CD4-positive, alpha-beta T cell (primary cell): ENCODE measurements at regions not wholly inside any gene's neighbourhood (a gene's known extent, or its start where the extent isn't known, plus 50 kb on each side); places are given as distances from the start of the nearest gene placed in this dataset.

Source experiments
- ATAC-seq: fragments of 200-7000 bp; cut with Tn5 transposase; one replicate; pipeline ENCODE4 v1.10.0; 2022; ENCODE audit warnings: mild to moderate bottlenecking; ENCODE audit not compliant: poor library complexity
- CTCF ChIA-PET: fragments of 350-600 bp; sonication (Branson Sonifier 250); formaldehyde crosslinking; loops from one replicate; lab custom pipeline; 2021; ENCODE audit warnings: antibody characterized with exemption, inconsistent platforms; lab: Charles Lee
- POLR2A ChIA-PET: fragments of 350-600 bp; sonication (Branson Sonifier 250); formaldehyde crosslinking; loops from one replicate; lab custom pipeline; 2021; ENCODE audit warnings: antibody characterized with exemption, inconsistent platforms; lab: Charles Lee
- DNase-seq, 14 experiments: peaks; one replicate each; pipeline ENCODE4 v3.0.0-alpha.2; 2013 to 2020; ENCODE audit warnings: mixed read lengths in 2 of 14
- H3K27ac ChIP-seq, 2 donors: one replicate each; pipeline versions ENCODE4 v1.5.1 to v1.7.0; 2013; ENCODE audit warnings: low read length in 2 of 2, low read depth in 1 of 2, mild to moderate bottlenecking in 1 of 2
- H3K27me3 ChIP-seq, 2 experiments: 1 replicate in 1 of 2; 2 replicates in 1 of 2; pipeline versions ENCODE4 v1.6.1 to v1.7.0; 2013; ENCODE audit warnings: low read length in 2 of 2, control low read depth in 1 of 2, mild to moderate bottlenecking in 1 of 2, moderate library complexity in 1 of 2; ENCODE audit not compliant: insufficient read depth in 2 of 2, control insufficient read depth in 1 of 2
- H3K36me3 ChIP-seq: one replicate; pipeline ENCODE4 v1.6.1; 2013; ENCODE audit warnings: low read length, control low read depth; ENCODE audit not compliant: insufficient read depth
- H3K4me1 ChIP-seq: one replicate; pipeline ENCODE4 v1.6.1; 2013; ENCODE audit warnings: low read length, control low read depth; ENCODE audit not compliant: insufficient read depth
- H3K4me3 ChIP-seq: one replicate; pipeline ENCODE4 v1.5.1; 2013; ENCODE audit warnings: mild to moderate bottlenecking, low read length, moderate library complexity
- H3K9me3 ChIP-seq, 2 experiments: 1 replicate in 1 of 2; 2 replicates in 1 of 2; pipeline versions ENCODE4 v1.6.1 to v1.7.0; 2013; ENCODE audit warnings: low read length in 2 of 2, mild to moderate bottlenecking in 2 of 2, control low read depth in 1 of 2, moderate library complexity in 1 of 2; ENCODE audit not compliant: control insufficient read depth in 1 of 2, insufficient read depth in 1 of 2
- H3K27ac Mint-ChIP-seq: one replicate; pipeline ENCODE4 v1.8.0; 2020; ENCODE audit warnings: mixed read lengths
- H3K27me3 Mint-ChIP-seq: one replicate; pipeline ENCODE4 v1.8.0; 2021; ENCODE audit warnings: mixed read lengths
- H3K36me3 Mint-ChIP-seq: one replicate; pipeline ENCODE4 v1.8.0; 2021; ENCODE audit warnings: low read depth, mixed read lengths
- H3K4me1 Mint-ChIP-seq: one replicate; pipeline ENCODE4 v1.8.0; 2021; ENCODE audit warnings: low read depth, mixed read lengths
- H3K4me3 Mint-ChIP-seq: one replicate; pipeline ENCODE4 v1.8.0; 2020; ENCODE audit warnings: mild to moderate bottlenecking, mixed read lengths
- H3K9me3 Mint-ChIP-seq: one replicate; pipeline ENCODE4 v1.8.0; 2020; ENCODE audit warnings: mixed read lengths
- intact Hi-C, 2 experiments: fragments of 100-400 bp; cut with DNase I in 1 of 2; cut with micrococcal nuclease in 1 of 2; formaldehyde crosslinking; loops; one replicate each; pipeline versions ENCODE4 v1.15.1 to v1.9.0; 2023 to 2025; cut with DNase I, micrococcal nuclease
- TF ChIP-seq, protein P1 (sequence below): fragments of 200-600 bp; IDR thresholded peaks from one replicate; pipeline ENCODE4 v1.8.0; 2022; ENCODE audit warnings: antibody characterized with exemption, mild to moderate bottlenecking

DNA sequence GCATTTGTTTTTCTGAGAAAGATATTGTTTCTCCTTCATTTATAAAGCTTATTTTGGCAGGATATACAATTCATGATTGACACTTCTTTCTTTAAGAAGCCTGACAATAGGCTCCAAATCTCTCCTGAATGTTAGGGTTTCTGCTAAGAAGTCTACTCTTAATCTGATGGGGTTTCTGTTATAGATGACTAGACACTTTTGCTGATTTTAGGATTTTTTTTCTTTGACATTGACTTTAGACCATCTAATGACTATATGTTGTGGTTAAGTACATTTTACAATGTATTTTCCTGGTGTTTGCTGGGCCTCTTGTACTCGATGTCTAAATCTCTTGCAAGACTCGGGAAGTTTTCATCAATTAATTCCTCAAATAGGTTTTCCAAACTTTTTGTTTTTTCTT lies 321.8 kb upstream of the SMIM30 start:
- Mint-ChIP-seq H3K4me3 (no peak overlapping the region), H3K9me3 (peaks cover 5% of the 10 kb centered on the region), H3K27ac (no peak overlapping the region), H3K27me3 (peaks cover 3% of the 10 kb centered on the region), H3K4me1 (no peaks in the 10 kb centered on the region), H3K36me3 (no peaks in the 10 kb centered on the region)
- Histone ChIP-seq H3K36me3 (no peaks in the 10 kb centered on the region), H3K4me3 (no peak overlapping the region), H3K27ac (no peak overlapping the region), H3K9me3 (no peaks in the 10 kb centered on the region), H3K27me3 (no peaks in the 10 kb centered on the region), H3K4me1 (no peaks in the 10 kb centered on the region)
- TF ChIP-seq, protein P1, sequence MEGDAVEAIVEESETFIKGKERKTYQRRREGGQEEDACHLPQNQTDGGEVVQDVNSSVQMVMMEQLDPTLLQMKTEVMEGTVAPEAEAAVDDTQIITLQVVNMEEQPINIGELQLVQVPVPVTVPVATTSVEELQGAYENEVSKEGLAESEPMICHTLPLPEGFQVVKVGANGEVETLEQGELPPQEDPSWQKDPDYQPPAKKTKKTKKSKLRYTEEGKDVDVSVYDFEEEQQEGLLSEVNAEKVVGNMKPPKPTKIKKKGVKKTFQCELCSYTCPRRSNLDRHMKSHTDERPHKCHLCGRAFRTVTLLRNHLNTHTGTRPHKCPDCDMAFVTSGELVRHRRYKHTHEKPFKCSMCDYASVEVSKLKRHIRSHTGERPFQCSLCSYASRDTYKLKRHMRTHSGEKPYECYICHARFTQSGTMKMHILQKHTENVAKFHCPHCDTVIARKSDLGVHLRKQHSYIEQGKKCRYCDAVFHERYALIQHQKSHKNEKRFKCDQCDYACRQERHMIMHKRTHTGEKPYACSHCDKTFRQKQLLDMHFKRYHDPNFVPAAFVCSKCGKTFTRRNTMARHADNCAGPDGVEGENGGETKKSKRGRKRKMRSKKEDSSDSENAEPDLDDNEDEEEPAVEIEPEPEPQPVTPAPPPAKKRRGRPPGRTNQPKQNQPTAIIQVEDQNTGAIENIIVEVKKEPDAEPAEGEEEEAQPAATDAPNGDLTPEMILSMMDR, result no peak
- POLR2A ChIA-PET, result no interaction called here
- intact Hi-C loops, result no loop called here
- CTCF ChIA-PET, result no interaction called here
- ATAC-seq, result no peak
- no peak for DNase-seq

DNA sequence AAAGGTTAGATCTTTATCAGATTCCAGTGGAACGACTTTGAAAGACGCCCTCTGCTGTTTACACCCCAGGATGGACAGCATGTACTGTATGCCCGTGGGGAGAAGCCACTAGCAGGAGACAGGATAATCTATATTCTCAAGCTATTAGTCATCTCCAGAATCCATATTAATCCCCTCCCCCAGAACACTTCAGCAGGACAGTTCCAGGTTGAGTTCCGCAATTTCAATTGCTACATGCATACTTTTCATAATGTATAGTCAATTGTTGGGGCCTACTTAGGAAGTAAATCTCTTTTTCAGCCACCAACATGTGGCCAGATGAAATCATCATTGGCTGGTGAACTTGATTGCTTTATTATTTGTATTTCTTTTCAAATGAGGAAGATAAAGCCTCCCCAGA lies 313.1 kb upstream of the SMIM30 start:
- POLR2A ChIA-PET, result no interaction called here
- Mint-ChIP-seq H3K27ac (no peak overlapping the region), H3K4me3 (no peak overlapping the region), H3K9me3 (no peaks in the 10 kb centered on the region), H3K4me1 (no peaks in the 10 kb centered on the region), H3K36me3 (no peaks in the 10 kb centered on the region), H3K27me3 (no peaks in the 10 kb centered on the region)
- H3K27ac ChIP-seq, result no peak overlapping the region
- H3K9me3 ChIP-seq, result no peaks in the 10 kb centered on the region
- no peak for DNase-seq
- no peaks in the 10 kb centered on the region for H3K4me1 ChIP-seq
- ATAC-seq, result no peak
- CTCF ChIA-PET, result no interaction called here
- no peaks in the 10 kb centered on the region for H3K36me3 ChIP-seq
- no peaks in the 10 kb centered on the region for H3K27me3 ChIP-seq
- intact Hi-C loops, result no loop called here
- no peak overlapping the region for H3K4me3 ChIP-seq
- TF ChIP-seq, protein P1, result no peak

DNA sequence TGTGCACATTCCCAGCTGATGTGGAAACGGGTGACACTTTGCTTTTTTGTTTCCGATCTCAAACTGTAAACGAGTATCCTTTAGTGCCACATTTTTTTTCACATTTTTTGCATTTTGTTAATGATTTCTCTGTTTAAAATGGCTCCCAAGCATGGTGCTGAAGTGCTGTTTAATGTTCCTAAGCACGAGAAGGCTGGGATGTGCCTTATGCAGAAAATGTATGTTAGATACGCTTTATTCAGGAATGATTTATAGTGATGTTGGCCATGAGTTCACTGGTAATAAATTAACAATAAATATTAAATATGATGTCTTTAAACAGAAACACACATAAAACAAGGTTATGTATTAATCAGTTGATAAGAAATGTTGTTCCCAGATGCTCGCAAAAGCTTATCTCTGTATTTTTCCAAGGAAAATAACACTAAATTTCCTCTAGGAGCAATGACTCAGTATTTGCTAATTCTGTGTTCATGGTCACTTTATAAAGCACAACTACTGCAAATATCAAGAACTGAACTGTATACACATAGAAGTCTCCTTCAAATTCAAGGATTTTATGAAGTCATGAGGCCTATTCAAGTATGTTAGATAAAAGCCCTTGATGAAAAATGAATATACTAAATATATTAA lies 305.9 kb upstream of the SMIM30 start:
- TF ChIP-seq, protein P1, result no peak
- Mint-ChIP-seq H3K36me3 (no peaks in the 10 kb centered on the region), H3K27me3 (no peaks in the 10 kb centered on the region), H3K4me3 (no peak overlapping the region), H3K4me1 (no peaks in the 10 kb centered on the region), H3K27ac (no peak overlapping the region), H3K9me3 (no peaks in the 10 kb centered on the region)
- Histone ChIP-seq H3K4me3 (no peak overlapping the region), H3K9me3 (no peaks in the 10 kb centered on the region), H3K27me3 (no peaks in the 10 kb centered on the region), H3K4me1 (peaks cover 3% of the 10 kb centered on the region), H3K27ac (no peak overlapping the region), H3K36me3 (no peaks in the 10 kb centered on the region)
- no peak for DNase-seq
- intact Hi-C loops, result no loop called here
- POLR2A ChIA-PET, result no interaction called here
- CTCF ChIA-PET, result interaction anchor here (2.6 kb wide), 1 partner anchor 875 kb away, joined by 12 read pairs; no protein-coding TSS in a partner anchor
- ATAC-seq, result no peak
